GM18508 (cell line): ENCODE measurements at regions not wholly inside any gene's neighbourhood (a gene's known extent, or its start where the extent isn't known, plus 50 kb on each side); places are given as distances from the start of the nearest gene placed in this dataset.

Source experiments
- ATAC-seq: cut with Tn5 transposase; IDR thresholded peaks from one replicate; pipeline ENCODE4 v1.9.1; 2021; ENCODE audit warnings: moderate number of reproducible peaks; ENCODE audit not compliant: insufficient read depth, unreplicated experiment

DNA sequence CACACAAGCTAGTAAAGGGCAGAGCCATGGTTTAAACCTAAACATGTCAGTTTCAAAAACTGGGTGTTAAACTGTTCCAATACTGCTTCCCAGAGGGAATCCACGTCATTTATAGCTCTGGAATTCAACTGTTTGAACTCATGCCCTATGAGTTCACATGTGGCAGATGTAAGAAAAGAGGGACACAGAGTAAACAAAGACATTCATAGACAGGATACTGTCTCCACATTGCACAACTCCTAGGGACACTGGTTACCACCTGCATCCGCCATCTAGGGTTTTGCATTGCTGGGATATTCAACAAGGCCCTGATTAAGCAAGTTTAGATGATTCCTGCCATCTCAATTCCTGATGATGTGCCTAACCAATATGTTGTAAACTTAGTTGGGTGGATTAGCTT lies 134.1 kb upstream of the COL8A1 start:
- no peak for ATAC-seq

DNA sequence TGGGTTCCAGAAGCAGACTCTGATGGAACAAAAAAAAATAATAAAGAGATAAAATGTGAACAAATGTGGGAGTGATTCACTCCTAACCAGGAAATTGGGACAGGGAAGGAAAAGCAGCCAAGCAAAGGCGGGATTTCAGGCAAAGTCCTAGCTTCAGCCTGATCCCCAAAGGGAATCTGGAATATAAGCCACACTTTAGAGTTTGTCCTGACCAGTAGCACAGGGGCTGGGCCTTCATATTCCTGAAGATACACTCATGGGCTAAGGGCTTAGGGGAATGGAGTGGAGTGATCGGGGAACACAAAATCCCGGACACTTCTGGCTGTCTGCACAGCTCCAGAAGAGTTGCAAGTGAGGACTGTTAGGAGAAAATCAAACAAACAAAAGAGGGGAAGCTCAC lies 135.0 kb upstream of the COL8A1 start:
- no peak for ATAC-seq

DNA sequence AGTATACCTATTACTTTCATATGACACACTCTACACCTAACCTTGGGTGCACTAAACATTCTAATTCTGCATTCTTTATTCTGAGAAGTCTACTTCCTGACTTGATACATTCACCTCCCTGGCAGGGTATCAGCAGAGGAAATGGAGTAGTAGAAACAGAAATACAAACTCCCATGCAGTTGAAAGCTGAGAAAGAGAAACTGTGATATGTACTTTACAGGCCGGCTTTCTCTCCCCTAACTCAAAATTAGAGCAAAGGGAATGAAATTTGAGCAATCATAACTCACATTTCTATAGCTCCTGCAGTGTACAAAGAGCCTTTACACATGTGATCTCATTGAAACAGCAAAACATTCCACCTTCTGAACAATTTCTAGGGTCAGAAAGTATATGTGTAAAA lies 135.5 kb upstream of the COL8A1 start:
- ATAC-seq, result no peak

DNA sequence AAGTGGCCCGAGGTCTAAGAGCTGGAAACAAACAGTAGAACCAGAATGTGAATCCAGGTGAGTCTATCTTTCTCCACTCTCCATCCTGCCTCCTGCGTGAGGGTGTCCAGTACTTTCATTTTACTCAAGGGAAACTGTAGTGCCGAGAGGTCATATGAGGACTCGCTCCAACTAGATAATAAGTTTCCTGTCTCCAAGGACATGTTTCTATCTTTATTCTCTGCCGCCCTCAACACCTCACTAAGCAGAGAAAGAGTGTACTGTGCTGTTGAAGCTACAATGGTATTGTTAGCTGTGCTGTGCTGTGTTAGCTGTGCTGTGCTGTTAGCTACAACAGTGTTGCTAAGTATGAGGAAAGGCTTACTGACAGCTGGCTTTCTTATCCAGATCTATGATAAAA lies 137.9 kb upstream of the COL8A1 start:
- ATAC-seq, result no peak

DNA sequence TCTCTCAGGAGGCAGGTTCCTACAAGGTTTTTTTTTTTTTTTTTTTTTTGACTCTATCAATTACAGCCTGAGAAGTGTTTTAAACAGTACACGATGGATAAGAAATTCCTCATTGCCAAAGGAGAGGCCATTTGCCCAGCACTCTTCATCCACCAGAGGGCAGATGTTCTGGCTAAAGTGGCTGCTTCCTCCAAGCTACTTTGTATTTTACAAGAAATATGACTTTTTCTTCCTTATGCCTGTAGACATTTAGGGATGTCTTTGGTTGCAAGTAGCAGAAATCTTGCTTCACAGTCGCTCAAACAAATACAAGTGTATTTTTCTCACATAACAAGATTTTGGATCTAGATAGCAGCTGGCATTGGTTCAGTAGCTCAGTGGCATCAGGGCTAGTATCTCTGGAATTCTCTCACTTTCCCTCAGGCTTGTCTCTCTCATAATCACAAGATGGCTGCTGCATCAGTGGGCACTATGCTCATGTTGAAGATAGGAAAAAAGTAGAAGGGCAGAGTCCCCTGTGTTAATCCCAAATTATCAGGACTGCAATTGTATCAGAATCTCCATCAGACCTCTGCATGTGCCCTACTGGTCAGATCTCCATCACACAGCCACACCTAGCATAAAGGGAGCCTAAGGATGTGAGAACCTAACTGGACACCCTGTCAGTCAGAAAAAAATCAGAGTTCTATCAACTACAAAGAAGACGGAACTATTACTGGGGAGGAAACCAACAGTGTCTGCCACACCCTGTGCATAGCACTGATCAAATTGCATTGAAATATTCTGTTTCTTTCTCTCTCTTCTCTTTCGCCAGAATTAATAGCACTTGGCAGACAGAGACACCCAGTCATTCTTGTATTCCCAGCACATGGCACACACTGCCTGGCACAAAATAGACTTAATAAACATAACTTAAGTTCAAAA lies 138.9 kb upstream of the COL8A1 start:
- ATAC-seq, result peak; percentile 47

DNA sequence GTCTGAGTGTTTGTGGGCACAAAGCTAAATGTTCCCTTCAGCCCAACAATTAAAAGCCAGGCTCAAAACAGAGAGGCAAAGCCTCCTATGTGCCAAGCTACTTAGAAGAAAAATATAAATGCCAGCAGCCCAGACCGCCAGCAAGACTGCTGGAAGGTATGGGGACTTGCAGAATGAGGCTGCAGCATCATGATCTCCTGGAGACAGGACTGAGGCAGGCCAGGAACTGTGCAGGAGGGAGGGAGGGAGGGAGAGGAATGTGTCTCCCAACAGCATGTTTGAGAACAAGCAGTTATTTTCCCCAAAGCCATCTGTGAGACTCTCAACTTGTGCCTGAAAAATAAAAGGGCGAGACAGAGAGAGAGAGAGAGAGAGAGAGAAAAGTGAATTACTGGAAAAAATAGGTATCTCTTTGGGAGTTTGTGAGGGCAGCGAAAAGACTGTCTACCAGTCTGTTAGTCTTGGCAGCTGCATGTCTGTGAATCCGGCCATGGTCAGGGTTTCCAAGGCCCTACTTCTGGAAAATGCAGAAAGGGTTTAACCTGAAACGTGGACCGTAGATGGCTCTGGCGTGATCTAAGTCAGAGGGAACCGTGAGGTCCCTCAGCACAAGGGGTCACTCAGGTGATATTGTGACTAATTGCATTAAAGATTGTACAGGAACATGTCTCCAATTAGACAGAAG lies 139.7 kb upstream of the COL8A1 start:
- no peak for ATAC-seq

DNA sequence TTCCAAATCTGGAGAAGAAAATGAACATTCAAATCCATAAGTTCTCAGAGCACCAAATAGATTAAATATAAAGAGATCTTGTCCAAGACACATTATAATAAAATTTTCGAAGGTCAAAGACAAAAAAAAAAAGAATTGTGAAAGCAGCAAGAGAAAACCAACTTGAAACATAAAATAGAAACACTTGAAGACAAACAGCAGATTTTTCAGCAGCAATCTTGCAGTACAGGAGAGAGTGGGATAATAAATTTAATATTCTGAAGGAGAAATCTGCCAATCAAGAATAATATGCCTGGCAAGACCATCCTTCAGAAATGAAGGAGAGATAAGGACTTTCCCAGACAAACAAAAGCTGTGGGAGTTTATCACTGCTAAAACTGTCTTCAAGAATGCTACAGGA lies 150.5 kb upstream of the COL8A1 start:
- ATAC-seq, result no peak

DNA sequence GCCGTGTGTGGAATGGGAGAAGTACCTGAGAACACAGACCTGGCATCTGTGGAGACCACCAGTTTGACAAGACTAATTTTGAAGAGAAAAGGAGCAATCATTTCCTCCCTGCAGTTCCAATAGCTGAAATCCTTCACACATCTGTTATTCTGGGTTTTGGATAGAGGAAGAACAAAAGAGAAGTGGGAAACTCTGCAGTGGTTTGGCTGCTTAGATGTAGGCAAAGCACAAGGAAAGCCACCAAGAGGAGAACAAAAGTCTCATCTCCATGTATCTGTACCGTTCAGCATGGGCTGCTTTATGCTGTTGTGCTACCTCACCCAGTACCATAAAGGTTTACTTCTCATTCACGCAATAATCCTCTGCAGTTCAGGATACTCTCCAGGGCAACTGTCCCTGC lies 153.1 kb upstream of the COL8A1 start:
- ATAC-seq, result no peak

DNA sequence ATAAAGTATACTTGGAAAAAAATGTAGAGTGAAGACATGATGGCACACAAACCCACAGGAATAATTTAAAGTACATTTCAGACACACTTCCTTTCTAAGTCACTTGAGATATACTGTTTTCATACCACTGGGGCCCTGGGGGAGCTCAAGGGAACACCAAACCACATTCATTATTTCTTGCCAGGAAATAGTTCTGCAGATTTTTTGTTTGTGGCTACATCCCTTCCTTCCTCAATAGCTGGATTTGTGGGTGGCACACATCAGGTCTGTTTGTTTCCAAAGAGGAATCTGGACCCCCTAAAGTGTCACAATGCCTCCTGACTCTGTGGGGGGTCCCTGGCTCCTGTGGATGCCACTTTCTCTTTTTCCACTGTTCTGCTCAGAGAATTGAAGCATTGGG lies 153.5 kb upstream of the COL8A1 start:
- no peak for ATAC-seq

DNA sequence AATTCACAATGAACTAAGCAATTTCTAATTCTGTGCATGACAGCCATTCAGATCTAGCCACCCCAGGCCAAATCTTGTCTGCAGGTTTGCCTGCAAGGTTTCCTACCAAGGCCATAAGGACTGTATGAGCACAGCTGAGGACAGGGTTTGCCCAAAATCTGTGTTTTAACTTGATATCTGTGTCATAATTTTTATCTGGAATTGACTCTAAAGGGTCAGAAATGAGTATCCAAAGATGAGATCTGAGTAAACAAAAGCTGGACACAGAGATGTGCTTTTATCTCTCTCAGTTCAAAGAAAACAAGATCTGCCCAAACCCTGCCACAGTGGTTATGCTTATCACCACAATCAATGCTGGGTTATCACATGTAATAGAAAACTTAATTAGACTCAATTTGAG lies 154.6 kb upstream of the COL8A1 start:
- ATAC-seq, result no peak

DNA sequence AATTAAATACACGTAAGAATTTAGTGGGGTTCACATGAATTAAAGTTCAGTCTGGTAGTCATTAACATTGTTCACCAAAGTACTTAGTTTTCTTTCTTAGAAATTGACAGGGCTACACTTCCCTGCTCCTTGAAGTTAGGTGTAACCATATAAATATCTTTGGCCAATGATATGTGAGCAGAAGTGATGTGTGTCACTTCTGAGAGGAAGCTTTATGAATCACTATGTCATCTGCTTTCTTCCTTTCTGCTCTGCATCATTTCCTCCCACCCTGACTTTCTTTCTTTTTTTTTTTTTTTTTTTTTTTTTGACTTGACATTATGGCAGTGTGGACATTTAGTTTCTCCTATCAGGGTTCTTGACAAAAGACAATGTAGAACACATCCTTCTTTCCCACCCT lies 156.2 kb upstream of the COL8A1 start:
- no peak for ATAC-seq

DNA sequence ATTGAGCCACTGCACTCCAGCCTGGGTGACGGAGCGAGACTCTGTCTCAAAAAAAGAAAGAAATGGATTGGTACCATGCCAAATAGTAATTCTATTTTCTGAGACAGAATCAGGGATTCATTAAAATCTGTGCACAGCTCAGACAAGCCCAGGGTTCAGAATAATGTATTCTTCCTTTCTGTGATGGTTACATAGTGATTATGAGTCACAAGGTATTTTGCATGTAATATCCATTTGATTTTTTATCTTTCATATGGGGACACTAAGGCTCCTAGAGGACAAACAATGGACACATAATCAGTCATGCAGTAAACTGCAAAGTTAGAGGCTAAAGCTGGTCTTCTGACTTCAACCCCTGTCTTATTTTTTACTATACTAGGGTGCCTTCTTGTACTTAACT lies 156.8 kb upstream of the COL8A1 start:
- ATAC-seq, result no peak

DNA sequence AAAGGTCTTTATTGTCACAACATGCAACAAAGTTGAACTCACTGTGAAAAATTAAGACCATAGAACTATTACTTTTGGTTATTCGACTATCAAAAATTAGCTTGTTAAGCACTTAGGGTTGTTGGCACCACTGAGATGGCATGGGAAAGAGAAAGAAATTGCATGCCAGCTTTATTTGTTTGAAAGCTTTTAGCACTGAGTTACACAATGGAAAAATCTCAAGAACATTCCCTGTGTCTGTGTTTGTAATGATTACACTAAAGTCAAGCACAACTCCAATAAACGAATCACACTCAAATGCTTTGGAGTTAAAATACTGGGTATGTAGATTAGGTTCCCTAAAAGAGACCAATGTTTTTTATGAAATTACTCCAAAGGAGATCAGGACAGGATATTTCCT lies 158.6 kb upstream of the COL8A1 start:
- ATAC-seq, result no peak

DNA sequence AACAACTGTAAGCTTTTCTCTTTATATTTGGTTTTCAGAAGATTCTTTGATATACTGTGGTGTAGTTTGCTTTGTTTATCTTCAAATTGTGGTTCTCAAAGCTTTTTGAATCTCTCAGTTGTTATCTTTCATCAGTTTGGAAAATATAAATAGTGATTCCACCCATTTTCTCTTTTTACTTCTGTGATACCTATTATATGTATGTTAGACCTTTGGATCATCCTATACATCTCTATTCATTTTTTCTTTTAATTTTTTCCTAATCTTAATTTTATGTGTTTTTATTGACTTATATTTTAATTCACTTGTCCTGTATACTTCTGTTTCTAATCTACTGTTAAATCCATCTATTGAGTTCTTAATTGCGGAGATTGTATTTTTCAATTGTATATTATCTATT lies 160.7 kb upstream of the COL8A1 start:
- no peak for ATAC-seq

DNA sequence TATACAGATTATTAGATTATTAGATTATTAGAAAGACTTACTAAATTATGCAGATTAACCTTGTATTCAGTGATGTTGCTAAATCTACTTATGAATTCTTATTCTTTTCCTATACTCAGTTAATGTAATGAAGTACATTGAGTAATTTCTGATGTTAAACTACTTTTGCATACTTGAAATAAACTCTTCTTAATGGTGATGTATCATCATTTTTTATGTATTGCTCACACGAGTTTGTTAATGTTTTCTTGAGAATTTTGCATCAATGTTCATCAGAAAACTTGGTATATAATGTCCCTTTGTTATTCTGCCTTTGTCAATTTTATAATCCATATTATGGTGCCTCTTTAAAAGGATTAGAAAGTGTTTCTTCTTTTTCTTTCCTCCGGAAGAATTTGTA lies 163.2 kb upstream of the COL8A1 start:
- ATAC-seq, result no peak

DNA sequence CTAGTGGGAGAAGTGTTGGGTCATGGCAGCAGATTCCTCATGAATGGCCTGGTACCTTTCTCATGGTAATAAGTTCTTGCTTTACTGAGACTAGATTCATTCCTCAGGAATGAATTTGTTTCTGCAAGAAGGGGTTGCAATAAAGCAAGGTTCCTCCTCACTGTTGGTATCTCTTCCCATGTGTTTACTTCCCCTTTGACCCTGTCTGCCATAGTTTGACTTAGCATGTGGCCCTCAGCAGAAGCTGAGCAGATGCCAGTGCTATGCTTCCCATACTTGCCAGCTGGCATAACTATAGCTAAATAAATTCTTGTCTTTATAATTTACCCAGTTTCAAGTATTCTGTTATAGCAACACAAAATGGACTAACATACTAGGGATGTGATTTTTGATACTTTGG lies 163.6 kb upstream of the COL8A1 start:
- no peak for ATAC-seq

DNA sequence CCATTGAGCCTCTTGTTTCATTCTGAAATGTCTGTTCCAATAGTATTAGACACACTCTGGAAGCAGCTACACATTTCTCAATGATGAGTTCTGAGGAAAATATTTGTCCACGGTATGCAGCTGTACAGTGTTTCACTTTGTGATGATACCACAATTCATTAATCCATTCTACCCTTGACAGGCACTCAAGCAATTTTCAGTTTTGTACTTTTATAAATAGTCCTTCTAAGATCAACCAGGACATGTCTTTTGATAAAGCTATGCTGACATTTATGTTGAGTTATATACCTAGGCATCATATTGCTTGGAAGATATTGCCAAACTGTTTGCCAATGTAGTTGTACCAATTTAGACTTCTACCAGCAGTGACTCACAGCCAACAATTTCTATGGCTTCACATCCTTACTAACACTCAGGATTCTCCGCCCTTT lies 165.1 kb upstream of the COL8A1 start:
- no peak for ATAC-seq

DNA sequence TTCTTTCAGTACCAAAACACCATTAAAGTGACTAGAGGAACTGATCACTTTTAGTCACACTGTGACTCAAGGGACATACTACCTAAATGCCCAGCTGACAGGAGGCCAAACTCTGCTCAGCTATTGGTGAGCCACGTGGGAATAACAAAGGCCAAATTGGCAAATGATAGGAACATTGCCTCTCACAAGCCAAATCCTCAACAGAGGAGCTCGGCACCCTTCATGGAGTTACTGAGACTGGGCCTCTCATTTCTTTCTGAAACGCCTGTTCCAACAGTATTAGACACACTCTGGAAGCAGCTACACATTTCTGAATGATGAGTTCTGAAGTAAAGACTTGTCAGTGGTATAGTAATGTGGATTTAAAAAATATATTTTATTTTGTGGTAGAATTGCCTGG lies 166.0 kb upstream of the COL8A1 start:
- no peak for ATAC-seq

DNA sequence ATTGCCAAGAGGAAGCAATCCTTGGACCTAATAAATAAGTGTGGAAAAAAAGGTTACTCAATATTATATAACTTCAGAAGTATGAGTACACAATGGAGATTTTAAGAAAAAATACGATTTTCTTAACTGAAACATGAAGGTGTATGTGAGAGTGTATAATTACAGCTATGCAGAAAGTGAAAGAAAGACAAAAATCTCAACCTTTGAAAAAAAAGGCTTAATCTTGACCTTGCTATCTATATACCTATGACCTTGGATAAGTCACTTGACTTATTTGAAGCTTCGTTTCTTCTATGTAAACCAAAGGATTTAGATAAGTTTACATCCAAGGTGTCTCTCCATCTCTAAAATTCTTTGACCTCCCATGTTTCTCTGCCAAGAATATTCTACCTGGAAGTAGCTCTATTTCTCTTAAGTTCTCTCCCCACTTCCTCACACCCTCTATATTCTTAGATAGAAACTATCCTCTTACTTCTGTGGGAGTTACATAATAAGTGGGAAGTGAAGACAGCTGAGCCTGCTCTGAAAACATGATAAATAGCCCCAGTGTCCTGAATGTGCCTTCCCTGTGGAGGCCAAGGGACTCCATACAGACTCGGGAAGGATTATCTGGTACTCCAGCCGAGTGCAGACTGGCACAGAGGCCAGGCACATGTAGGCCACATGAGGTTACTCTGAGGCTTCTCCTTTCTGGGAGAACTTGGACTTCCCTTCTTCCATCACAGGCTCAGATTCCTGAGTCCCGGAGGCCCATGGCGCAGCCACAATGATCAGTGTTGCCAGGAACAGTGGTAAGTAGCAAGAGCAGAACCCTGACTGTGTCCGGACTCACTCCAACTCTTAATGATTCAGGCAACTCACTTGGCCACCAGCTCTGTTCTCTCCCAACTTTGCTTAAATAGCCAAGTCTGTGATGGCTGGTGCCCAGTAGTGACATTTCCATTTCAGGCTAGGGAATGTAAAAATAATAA lies 166.8 kb upstream of the COL8A1 start:
- no peak for ATAC-seq

DNA sequence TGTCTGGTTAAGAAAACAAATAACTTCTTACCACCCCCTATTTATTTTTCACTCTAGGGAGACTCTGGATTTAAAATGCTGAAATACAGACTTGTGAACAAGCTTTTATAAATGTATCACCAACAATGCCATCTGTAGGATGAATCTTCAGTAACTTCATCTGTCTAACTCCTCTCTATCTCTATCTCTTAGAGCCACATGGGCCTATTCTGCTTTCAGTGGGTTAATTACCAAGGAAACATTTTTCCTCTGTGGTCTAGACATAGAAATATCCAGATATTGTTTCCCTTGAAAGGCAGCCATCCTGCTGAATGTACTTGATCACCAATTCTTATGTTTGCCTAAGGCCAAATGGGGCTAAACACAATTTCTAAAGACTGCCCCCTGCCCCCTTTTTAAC lies 167.6 kb upstream of the COL8A1 start:
- no peak for ATAC-seq

DNA sequence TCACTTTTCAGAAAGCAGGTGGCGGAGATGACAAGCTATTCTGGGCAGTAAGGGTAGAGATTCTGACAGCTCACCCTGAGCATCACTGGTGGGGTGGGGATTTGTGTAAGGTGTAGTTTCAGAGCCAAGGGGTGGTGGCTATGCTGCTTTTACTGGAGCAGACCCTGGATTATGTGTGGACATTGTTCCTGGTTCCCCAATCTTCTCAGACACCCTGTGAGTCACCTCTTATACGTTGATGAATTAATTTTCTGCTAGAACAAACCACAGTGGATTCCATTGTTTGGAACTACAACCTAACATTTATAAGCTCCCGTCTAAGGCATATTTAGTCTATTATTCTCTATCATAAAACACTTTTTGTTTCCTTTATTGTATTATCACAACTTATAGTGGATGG lies 169.5 kb upstream of the COL8A1 start:
- no peak for ATAC-seq
